ENCODE measurements at regions not wholly inside any gene's neighbourhood (a gene's known extent, or its start where the extent isn't known, plus 50 kb on each side); places are given as distances from the start of the nearest gene placed in this dataset.

DNA sequence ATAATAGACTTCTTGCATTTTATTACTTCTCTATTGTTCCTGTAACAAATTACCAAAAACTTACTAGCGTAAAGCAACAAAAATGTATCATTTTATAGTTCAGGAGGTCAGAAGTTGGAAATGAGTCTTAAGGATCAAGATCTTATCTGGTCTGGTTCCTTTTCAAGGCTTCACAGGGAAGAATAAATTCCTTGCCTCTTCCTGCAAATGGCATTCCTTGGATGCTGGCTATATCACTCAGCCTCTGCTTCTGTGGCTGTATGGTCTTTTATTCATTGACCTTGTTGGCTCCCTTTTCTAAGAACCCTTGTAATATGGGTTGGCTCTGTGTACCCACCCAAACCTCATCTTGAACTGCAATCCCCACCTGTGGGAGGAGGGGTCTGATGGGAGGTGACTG, 478.4 kb upstream of the THBS1 start:
- TF ChIP-seq, protein P1, sequence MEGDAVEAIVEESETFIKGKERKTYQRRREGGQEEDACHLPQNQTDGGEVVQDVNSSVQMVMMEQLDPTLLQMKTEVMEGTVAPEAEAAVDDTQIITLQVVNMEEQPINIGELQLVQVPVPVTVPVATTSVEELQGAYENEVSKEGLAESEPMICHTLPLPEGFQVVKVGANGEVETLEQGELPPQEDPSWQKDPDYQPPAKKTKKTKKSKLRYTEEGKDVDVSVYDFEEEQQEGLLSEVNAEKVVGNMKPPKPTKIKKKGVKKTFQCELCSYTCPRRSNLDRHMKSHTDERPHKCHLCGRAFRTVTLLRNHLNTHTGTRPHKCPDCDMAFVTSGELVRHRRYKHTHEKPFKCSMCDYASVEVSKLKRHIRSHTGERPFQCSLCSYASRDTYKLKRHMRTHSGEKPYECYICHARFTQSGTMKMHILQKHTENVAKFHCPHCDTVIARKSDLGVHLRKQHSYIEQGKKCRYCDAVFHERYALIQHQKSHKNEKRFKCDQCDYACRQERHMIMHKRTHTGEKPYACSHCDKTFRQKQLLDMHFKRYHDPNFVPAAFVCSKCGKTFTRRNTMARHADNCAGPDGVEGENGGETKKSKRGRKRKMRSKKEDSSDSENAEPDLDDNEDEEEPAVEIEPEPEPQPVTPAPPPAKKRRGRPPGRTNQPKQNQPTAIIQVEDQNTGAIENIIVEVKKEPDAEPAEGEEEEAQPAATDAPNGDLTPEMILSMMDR (IDR thresholded peaks at IDR 0.05; ENCODE audit: poor library complexity, severe bottlenecking) = no peak
- no peak for TF ChIP-seq TAF1 (IDR thresholded peaks at IDR 0.05; ENCODE audit: low read depth)
- TF ChIP-seq EP300 (conservative IDR thresholded peaks at IDR 0.05; ENCODE audit: poor library complexity, severe bottlenecking) = no peak
- TF ChIP-seq RAD21 (conservative IDR thresholded peaks at IDR 0.05) = no peak
